Peyer's patch (tissue), 4 donors: ENCODE measurements at regions not wholly inside any gene's neighbourhood (a gene's known extent, or its start where the extent isn't known, plus 50 kb on each side); places are given as distances from the start of the nearest gene placed in this dataset.

ENCODE experiments used
- CTCF ChIP-seq, 6 experiments: fragments of 450-650 bp in 4 of 6; fragments of 200-600 bp in 2 of 6; sonication (generic) in 1 of 6; IDR thresholded peaks; one replicate each; pipeline ENCODE4 v1.5.1; 2017 to 2019; ENCODE audit warnings: antibody characterized with exemption in 6 of 6, mild to moderate bottlenecking in 3 of 6, moderate library complexity in 1 of 6
- POLR2A ChIP-seq, 2 donors: fragments of 450-650 bp; IDR thresholded peaks; one replicate each; pipeline ENCODE4 v1.5.1; 2017; ENCODE audit warnings: antibody characterized with exemption in 2 of 2, mild to moderate bottlenecking in 2 of 2, moderate library complexity in 2 of 2

- TF ChIP-seq CTCF (IDR thresholded peaks at IDR 0.05) (no peak), POLR2A (IDR thresholded peaks at IDR 0.05) (no peak)
Observed at GRCh38 chr6:991192-991591, 298.3 kb upstream of the EXOC2 start.
